HAP-1 (cell line): ENCODE measurements at regions not wholly inside any gene's neighbourhood (a gene's known extent, or its start where the extent isn't known, plus 50 kb on each side); places are given as distances from the start of the nearest gene placed in this dataset.

Source experiments
- DNase-seq, 2 experiments: peaks; one replicate each; pipeline ENCODE4 v3.0.0-alpha.2; 2016 to 2020; ENCODE audit warnings: low spot score in 2 of 2
- H3K27me3 ChIP-seq: fragments of 250-450 bp; sonication (Bioruptor Pico); 2 replicates; pipeline ENCODE4 v1.5.1; 2020; ENCODE audit warnings: low read depth, mild to moderate bottlenecking, moderate library complexity
- H3K36me3 ChIP-seq: fragments of 250-450 bp; sonication (Bioruptor Pico); replicated peaks from 2 replicates; pipeline ENCODE4 v1.5.1; 2020; ENCODE audit warnings: mild to moderate bottlenecking
- H3K4me1 ChIP-seq: fragments of 250-450 bp; sonication (Bioruptor Pico); 2 replicates; pipeline ENCODE4 v1.5.1; 2020; ENCODE audit warnings: mild to moderate bottlenecking
- H3K4me3 ChIP-seq: fragments of 250-450 bp; sonication (Bioruptor Pico); 2 replicates; pipeline ENCODE4 v1.5.1; 2020; ENCODE audit warnings: mild to moderate bottlenecking, moderate library complexity
- H3K9me3 ChIP-seq: fragments of 250-450 bp; sonication (Bioruptor Pico); 2 replicates; pipeline ENCODE4 v1.5.1; 2020; ENCODE audit warnings: mild to moderate bottlenecking, moderate library complexity
- in situ Hi-C: fragments of 300-500 bp; cut with MboI; formaldehyde crosslinking; loops from 3 replicates; pipeline ENCODE4 v1.14.3; 2020; ENCODE audit warnings: low sequenced_read_pairs, inconsistent platforms, mixed read lengths

- no peak for DNase-seq
- H3K9me3 ChIP-seq: no peaks in the 10 kb centered on the region
- H3K27me3 ChIP-seq: no peaks in the 10 kb centered on the region
- peaks cover 35% of the 10 kb centered on the region for H3K4me1 ChIP-seq
- in situ Hi-C loops: no loop called here
- H3K4me3 ChIP-seq: no peak overlapping the region
- H3K36me3 ChIP-seq: peaks cover 51% of the 10 kb centered on the region
These were observed 56.1 kb downstream of the KCNRG start for GRCh38 chr13:50071379-50071778.

GRCh38 chr13:50072676-50073075, 57.4 kb downstream of the KCNRG start:
- in situ Hi-C loops: no loop called here
- Histone ChIP-seq H3K36me3 (peaks cover 41% of the 10 kb centered on the region), H3K9me3 (no peaks in the 10 kb centered on the region), H3K4me3 (no peak overlapping the region), H3K27me3 (no peaks in the 10 kb centered on the region), H3K4me1 (peaks cover 46% of the 10 kb centered on the region)
- DNase-seq: no peak

- in situ Hi-C loops: no loop called here
- no peak for DNase-seq
- H3K27me3 ChIP-seq: no peaks in the 10 kb centered on the region
- H3K9me3 ChIP-seq: no peaks in the 10 kb centered on the region
- peaks cover 35% of the 10 kb centered on the region for H3K36me3 ChIP-seq
- no peak overlapping the region for H3K4me3 ChIP-seq
- H3K4me1 ChIP-seq: peaks cover 52% of the 10 kb centered on the region
These were observed 58.1 kb downstream of the KCNRG start for GRCh38 chr13:50073340-50073739.

GRCh38 chr13:50074843-50075242, 59.6 kb downstream of the KCNRG start:
- Histone ChIP-seq H3K27me3 (no peaks in the 10 kb centered on the region), H3K4me1 (peaks cover 47% of the 10 kb centered on the region), H3K36me3 (peaks cover 20% of the 10 kb centered on the region), H3K4me3 (no peak overlapping the region), H3K9me3 (no peaks in the 10 kb centered on the region)
- DNase-seq: no peak
- in situ Hi-C loops: loop anchor here (25.0 kb wide), 1 partner anchor 462 kb away; no protein-coding TSS in a partner anchor

- Histone ChIP-seq H3K27me3 (no peaks in the 10 kb centered on the region), H3K9me3 (no peaks in the 10 kb centered on the region), H3K4me3 (no peak overlapping the region), H3K4me1 (peaks cover 47% of the 10 kb centered on the region), H3K36me3 (peaks cover 19% of the 10 kb centered on the region)
- in situ Hi-C loops: loop anchor here (25.0 kb wide), 1 partner anchor 462 kb away; no protein-coding TSS in a partner anchor
- DNase-seq: no peak
These were observed 60.4 kb downstream of the KCNRG start for GRCh38 chr13:50075619-50076097.

GRCh38 chr13:50077431-50077830, 62.2 kb downstream of the KCNRG start:
- Histone ChIP-seq H3K36me3 (peaks cover 4% of the 10 kb centered on the region), H3K4me1 (peaks cover 45% of the 10 kb centered on the region), H3K9me3 (no peaks in the 10 kb centered on the region), H3K27me3 (no peaks in the 10 kb centered on the region), H3K4me3 (no peak overlapping the region)
- in situ Hi-C loops: loop anchor here (25.0 kb wide), 1 partner anchor 460 kb away; no protein-coding TSS in a partner anchor
- DNase-seq: no peak

GRCh38 chr13:50078231-50078894, 63.1 kb downstream of the KCNRG start:
- no peak for DNase-seq
- H3K9me3 ChIP-seq: no peaks in the 10 kb centered on the region
- in situ Hi-C loops: loop anchor here (25.0 kb wide), 1 partner anchor 459 kb away; no protein-coding TSS in a partner anchor
- peaks cover 40% of the 10 kb centered on the region for H3K4me1 ChIP-seq
- H3K4me3 ChIP-seq: peak overlapping the region; percentile 93
- no peaks in the 10 kb centered on the region for H3K27me3 ChIP-seq
- peaks cover 4% of the 10 kb centered on the region for H3K36me3 ChIP-seq

- no peak for DNase-seq
- H3K4me3 ChIP-seq: peak overlapping the region; percentile 93
- in situ Hi-C loops: loop anchor here (25.0 kb wide), 1 partner anchor 458 kb away; no protein-coding TSS in a partner anchor
- H3K27me3 ChIP-seq: no peaks in the 10 kb centered on the region
- peaks cover 33% of the 10 kb centered on the region for H3K4me1 ChIP-seq
- peaks cover under 1% of the 10 kb centered on the region for H3K36me3 ChIP-seq
- no peaks in the 10 kb centered on the region for H3K9me3 ChIP-seq
These were observed 63.8 kb downstream of the KCNRG start for GRCh38 chr13:50078895-50079654.

- H3K9me3 ChIP-seq: no peaks in the 10 kb centered on the region
- no peaks in the 10 kb centered on the region; the same call in none of the 2 replicates for H3K36me3 ChIP-seq
- no peaks in the 10 kb centered on the region for H3K27me3 ChIP-seq
- in situ Hi-C loops: loop anchor here (25.0 kb wide), 1 partner anchor 458 kb away; no protein-coding TSS in a partner anchor
- H3K4me1 ChIP-seq: peaks cover 34% of the 10 kb centered on the region
- DNase-seq: no peak
- H3K4me3 ChIP-seq: peak overlapping the region; percentile 93
These were observed 64.5 kb downstream of the KCNRG start for GRCh38 chr13:50079655-50080202.

- H3K4me1 ChIP-seq: peaks cover 34% of the 10 kb centered on the region
- H3K27me3 ChIP-seq: no peaks in the 10 kb centered on the region
- no peaks in the 10 kb centered on the region; the same call in none of the 2 replicates for H3K36me3 ChIP-seq
- H3K9me3 ChIP-seq: no peaks in the 10 kb centered on the region
- peak; percentile 35 to 53 for DNase-seq
- in situ Hi-C loops: loop anchor here (25.0 kb wide), 1 partner anchor 457 kb away; no protein-coding TSS in a partner anchor
- peak overlapping the region; percentile 93 for H3K4me3 ChIP-seq
These were observed 65.1 kb downstream of the KCNRG start for GRCh38 chr13:50080203-50080910.

GRCh38 chr13:50080911-50081678, 65.9 kb downstream of the KCNRG start:
- in situ Hi-C loops: loop anchor here (25.0 kb wide), 1 partner anchor 456 kb away; no protein-coding TSS in a partner anchor
- Histone ChIP-seq H3K36me3 (no peaks in the 10 kb centered on the region; the same call in none of the 2 replicates), H3K9me3 (no peaks in the 10 kb centered on the region), H3K27me3 (no peaks in the 10 kb centered on the region), H3K4me1 (peaks cover 30% of the 10 kb centered on the region), H3K4me3 (peak overlapping the region; percentile 93)
- peak in 1 of 2 experiments; percentile 73 for DNase-seq

GRCh38 chr13:50081679-50082425, 66.6 kb downstream of the KCNRG start:
- in situ Hi-C loops: loop anchor here (25.0 kb wide), 1 partner anchor 455 kb away; no protein-coding TSS in a partner anchor
- Histone ChIP-seq H3K4me3 (peak overlapping the region; percentile 93), H3K4me1 (peaks cover 24% of the 10 kb centered on the region), H3K9me3 (no peaks in the 10 kb centered on the region), H3K27me3 (no peaks in the 10 kb centered on the region), H3K36me3 (no peaks in the 10 kb centered on the region; the same call in none of the 2 replicates)
- DNase-seq: peak; percentile 97 to 98
